ENCODE measurements at regions not wholly inside any gene's neighbourhood (a gene's known extent, or its start where the extent isn't known, plus 50 kb on each side); places are given as distances from the start of the nearest gene placed in this dataset.

DNA sequence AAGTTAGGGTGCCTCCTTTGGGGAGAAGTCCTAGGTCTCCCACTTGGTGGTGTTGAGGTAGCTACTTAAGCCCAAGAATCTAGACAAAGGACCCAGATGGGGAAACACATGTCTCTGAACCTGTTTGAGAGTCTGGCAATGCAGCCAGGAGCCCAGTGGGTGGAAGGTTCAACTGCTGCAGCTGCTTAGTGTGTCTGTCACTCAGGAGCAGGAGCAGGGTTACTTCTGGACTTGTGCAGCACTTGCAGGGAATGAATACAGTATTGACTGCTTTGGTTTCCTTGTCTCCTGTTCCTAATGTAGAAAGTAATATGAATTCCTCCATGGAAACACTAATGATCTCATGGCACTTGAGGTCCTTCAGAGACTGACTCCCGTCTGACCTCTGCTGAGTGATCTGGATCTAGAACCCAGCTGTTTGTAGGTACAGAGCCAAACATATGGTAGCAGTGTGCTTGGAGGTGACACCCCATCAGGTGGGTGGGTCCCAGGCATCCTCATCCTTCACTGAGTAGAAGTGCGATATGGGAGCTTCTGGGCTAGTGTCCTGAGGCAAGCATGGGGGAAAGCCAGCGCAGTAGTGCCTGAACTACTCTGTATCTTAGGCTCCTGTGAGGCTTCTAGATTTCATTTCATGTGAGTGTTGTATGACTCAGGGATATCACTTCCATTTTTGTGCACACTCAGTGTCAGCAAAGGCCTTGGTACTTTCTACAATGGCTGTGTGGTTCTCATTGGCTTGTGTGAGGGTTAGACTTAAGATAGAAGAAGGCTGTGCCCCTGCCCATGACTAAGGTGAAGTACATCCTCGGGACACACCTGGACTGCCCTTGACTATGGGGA lies 85.0 kb upstream of the WDR1 start:
- POLR2A ChIA-PET: interaction anchor here (0.6 to 0.7 kb wide), 2 partner anchors 32 to 76 kb away, joined by 3 read pairs; no protein-coding TSS in a partner anchor
- Mint-ChIP-seq H3K27ac (ENCODE audit: low read depth, unreplicated experiment) (no peak overlapping the region), H3K9me3 (ENCODE audit: unreplicated experiment) (peaks cover 15% of the 10 kb centered on the region), H3K36me3 (ENCODE audit: insufficient read depth, unreplicated experiment) (no peaks in the 10 kb centered on the region), H3K4me3 (ENCODE audit: unreplicated experiment) (no peak overlapping the region), H3K4me1 (ENCODE audit: insufficient read depth, unreplicated experiment) (no peaks in the 10 kb centered on the region), H3K27me3 (ENCODE audit: insufficient read depth, unreplicated experiment) (no peaks in the 10 kb centered on the region)
- TF ChIP-seq, protein P1, sequence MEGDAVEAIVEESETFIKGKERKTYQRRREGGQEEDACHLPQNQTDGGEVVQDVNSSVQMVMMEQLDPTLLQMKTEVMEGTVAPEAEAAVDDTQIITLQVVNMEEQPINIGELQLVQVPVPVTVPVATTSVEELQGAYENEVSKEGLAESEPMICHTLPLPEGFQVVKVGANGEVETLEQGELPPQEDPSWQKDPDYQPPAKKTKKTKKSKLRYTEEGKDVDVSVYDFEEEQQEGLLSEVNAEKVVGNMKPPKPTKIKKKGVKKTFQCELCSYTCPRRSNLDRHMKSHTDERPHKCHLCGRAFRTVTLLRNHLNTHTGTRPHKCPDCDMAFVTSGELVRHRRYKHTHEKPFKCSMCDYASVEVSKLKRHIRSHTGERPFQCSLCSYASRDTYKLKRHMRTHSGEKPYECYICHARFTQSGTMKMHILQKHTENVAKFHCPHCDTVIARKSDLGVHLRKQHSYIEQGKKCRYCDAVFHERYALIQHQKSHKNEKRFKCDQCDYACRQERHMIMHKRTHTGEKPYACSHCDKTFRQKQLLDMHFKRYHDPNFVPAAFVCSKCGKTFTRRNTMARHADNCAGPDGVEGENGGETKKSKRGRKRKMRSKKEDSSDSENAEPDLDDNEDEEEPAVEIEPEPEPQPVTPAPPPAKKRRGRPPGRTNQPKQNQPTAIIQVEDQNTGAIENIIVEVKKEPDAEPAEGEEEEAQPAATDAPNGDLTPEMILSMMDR (IDR thresholded peaks at IDR 0.05; ENCODE audit: unreplicated experiment): no peak
- intact Hi-C loops (cut with micrococcal nuclease): no loop called here
- DNase-seq (ENCODE audit: unreplicated experiment): no peak
- BruUV-seq (replicated peaks): no TSS peak
- CTCF ChIA-PET: no interaction called here

DNA sequence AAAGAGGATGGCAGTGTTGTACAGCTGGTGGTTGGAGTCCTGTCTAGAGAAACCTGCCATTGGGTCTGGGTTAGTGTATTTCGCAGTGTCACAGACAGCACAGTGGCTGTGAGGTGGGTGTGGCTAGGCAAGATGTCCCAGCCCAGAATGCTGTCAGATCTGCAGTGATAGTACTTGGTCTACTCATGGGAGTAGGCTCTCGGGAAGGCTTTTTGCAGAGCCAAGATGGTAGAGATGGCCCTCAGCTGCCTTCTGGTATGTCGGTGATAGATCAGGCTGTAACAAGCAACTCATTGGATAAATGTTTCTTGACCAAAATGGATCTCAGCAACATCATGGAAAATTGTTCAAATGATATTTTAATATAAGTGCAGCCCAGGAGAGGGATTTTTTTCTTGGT lies 84.3 kb upstream of the WDR1 start:
- ChIA-PET CTCF (interaction anchor here (0.9 kb wide), 1 partner anchor 19 kb away, joined by 4 read pairs; no protein-coding TSS in a partner anchor), POLR2A (no interaction called here)
- DNase-seq (ENCODE audit: unreplicated experiment): no peak
- Mint-ChIP-seq H3K9me3 (ENCODE audit: unreplicated experiment) (peaks cover 10% of the 10 kb centered on the region), H3K27me3 (ENCODE audit: insufficient read depth, unreplicated experiment) (no peaks in the 10 kb centered on the region), H3K27ac (ENCODE audit: low read depth, unreplicated experiment) (no peak overlapping the region), H3K4me3 (ENCODE audit: unreplicated experiment) (no peak overlapping the region), H3K4me1 (ENCODE audit: insufficient read depth, unreplicated experiment) (no peaks in the 10 kb centered on the region), H3K36me3 (ENCODE audit: insufficient read depth, unreplicated experiment) (no peaks in the 10 kb centered on the region)
- no TSS peak for BruUV-seq (replicated peaks)
- TF ChIP-seq, protein P1 (IDR thresholded peaks at IDR 0.05; ENCODE audit: unreplicated experiment): no peak
- intact Hi-C loops (cut with micrococcal nuclease): no loop called here

DNA sequence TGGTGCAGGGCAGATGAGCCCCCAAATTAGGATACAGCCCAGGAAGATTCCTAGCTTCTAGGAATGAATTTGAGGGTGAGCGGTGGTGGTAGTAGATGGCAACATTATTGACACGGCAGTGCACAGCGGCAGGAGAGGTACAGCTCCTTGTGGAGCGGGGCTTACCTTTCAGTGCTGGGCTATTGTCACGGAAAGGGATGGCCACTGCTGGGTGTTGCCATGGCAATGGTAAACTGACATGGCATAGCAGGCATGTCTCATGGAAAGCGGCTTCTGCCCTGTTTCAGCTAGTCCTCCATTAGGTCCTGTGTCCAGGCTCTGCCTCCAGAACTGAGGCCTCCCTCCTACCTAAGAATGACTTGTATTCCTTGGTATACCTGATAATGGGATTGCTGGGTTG lies 81.8 kb upstream of the WDR1 start:
- TF ChIP-seq, protein P1 (IDR thresholded peaks at IDR 0.05; ENCODE audit: unreplicated experiment): no peak
- no peak overlapping the region for H3K27ac Mint-ChIP-seq (ENCODE audit: low read depth, unreplicated experiment)
- BruUV-seq (replicated peaks): no TSS peak
- no peak for DNase-seq (ENCODE audit: unreplicated experiment)
- H3K27me3 Mint-ChIP-seq (ENCODE audit: insufficient read depth, unreplicated experiment): no peaks in the 10 kb centered on the region
- no peaks in the 10 kb centered on the region for H3K36me3 Mint-ChIP-seq (ENCODE audit: insufficient read depth, unreplicated experiment)
- CTCF ChIA-PET: interaction anchor here (0.8 to 1.8 kb wide), 2 partner anchors 9 to 171 kb away, joined by 3 to 4 read pairs; no protein-coding TSS in a partner anchor
- intact Hi-C loops (cut with micrococcal nuclease): no loop called here
- H3K4me1 Mint-ChIP-seq (ENCODE audit: insufficient read depth, unreplicated experiment): no peaks in the 10 kb centered on the region
- H3K9me3 Mint-ChIP-seq (ENCODE audit: unreplicated experiment): peaks cover 9% of the 10 kb centered on the region
- POLR2A ChIA-PET: no interaction called here
- no peak overlapping the region for H3K4me3 Mint-ChIP-seq (ENCODE audit: unreplicated experiment)

DNA sequence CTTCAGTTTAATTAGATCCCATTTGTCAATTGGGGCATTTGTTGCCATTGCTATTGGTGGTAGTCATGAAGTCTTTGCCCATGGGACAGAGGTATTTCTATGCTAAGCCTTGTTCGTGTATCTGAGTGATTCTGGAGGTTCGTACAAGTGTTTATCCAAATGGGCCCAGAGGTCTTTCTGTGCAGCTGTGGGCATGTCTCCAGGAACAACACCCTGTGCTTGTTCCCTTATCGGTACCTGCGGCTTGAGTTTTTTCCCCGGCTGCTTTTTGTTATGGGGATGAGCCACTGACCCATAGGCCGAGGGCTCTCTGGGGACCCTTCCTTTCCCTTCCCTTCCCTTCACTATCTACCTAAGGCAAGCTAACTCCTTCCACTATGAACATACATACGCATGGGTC lies 81.4 kb upstream of the WDR1 start:
- Mint-ChIP-seq H3K27ac (ENCODE audit: low read depth, unreplicated experiment) (no peak overlapping the region), H3K27me3 (ENCODE audit: insufficient read depth, unreplicated experiment) (no peaks in the 10 kb centered on the region), H3K36me3 (ENCODE audit: insufficient read depth, unreplicated experiment) (no peaks in the 10 kb centered on the region), H3K9me3 (ENCODE audit: unreplicated experiment) (peaks cover 8% of the 10 kb centered on the region), H3K4me3 (ENCODE audit: unreplicated experiment) (no peak overlapping the region), H3K4me1 (ENCODE audit: insufficient read depth, unreplicated experiment) (no peaks in the 10 kb centered on the region)
- no peak for DNase-seq (ENCODE audit: unreplicated experiment)
- CTCF ChIA-PET: interaction anchor here (0.8 to 1.8 kb wide), 2 partner anchors 9 to 171 kb away, joined by 3 to 4 read pairs; no protein-coding TSS in a partner anchor
- intact Hi-C loops (cut with micrococcal nuclease): no loop called here
- TF ChIP-seq, protein P1 (IDR thresholded peaks at IDR 0.05; ENCODE audit: unreplicated experiment): no peak
- BruUV-seq (replicated peaks): no TSS peak
- POLR2A ChIA-PET: no interaction called here
